ENCODE measurements at regions not wholly inside any gene's neighbourhood (a gene's known extent, or its start where the extent isn't known, plus 50 kb on each side); places are given as distances from the start of the nearest gene placed in this dataset.
"Not testable (repeated sequence)": the region's sequence is repeated elsewhere in the genome, so short reads cannot be mapped to it uniquely, and the experiment has no call there.

- no peaks in the 10 kb centered on the region for H3K4me1 ChIP-seq (ENCODE audit: low read depth)
Measured at GRCh38 chr4:126396703-126397102, 1081.9 kb downstream of the FAT4 start.

GRCh38 chr4:126404549-126404948 lies 1089.8 kb downstream of the FAT4 start:
- intact Hi-C loops (cut with DNase I, micrococcal nuclease): no loop called here
- Histone ChIP-seq H3K36me3 (ENCODE audit: low read depth) (no peaks in the 10 kb centered on the region), H3K4me1 (ENCODE audit: low read depth) (no peaks in the 10 kb centered on the region), H3K4me3 (no peak overlapping the region), H3K9me3 (peaks cover 4% of the 10 kb centered on the region)
- DNase-seq: no peak
- TF ChIP-seq CTCF (IDR thresholded peaks at IDR 0.05): no peak
- no peak for ATAC-seq

More at GRCh38 chr4:126396703-126397102, 1081.9 kb downstream of the FAT4 start:
- H3K9me3 ChIP-seq: no peaks in the 10 kb centered on the region
- no peaks in the 10 kb centered on the region for H3K36me3 ChIP-seq (ENCODE audit: low read depth)
- TF ChIP-seq CTCF (IDR thresholded peaks at IDR 0.05): no peak
- intact Hi-C loops (cut with DNase I, micrococcal nuclease): no loop called here
- no peak for ATAC-seq
- H3K4me3 ChIP-seq: no peak overlapping the region
- no peak for DNase-seq

GRCh38 chr4:126405369-126405982 lies 1090.7 kb downstream of the FAT4 start:
- Histone ChIP-seq H3K9me3 (peaks cover 4% of the 10 kb centered on the region), H3K36me3 (ENCODE audit: low read depth) (no peaks in the 10 kb centered on the region), H3K4me1 (ENCODE audit: low read depth) (no peaks in the 10 kb centered on the region), H3K4me3 (no peak overlapping the region)
- TF ChIP-seq CTCF (IDR thresholded peaks at IDR 0.05): no peak
- intact Hi-C loops (cut with DNase I, micrococcal nuclease): no loop called here
- DNase-seq (no peak), ATAC-seq (no peak)

GRCh38 chr4:126409746-126410145 lies 1095.0 kb downstream of the FAT4 start:
- DNase-seq (no peak), ATAC-seq (no peak)
- no peaks in the 10 kb centered on the region for H3K36me3 ChIP-seq (ENCODE audit: low read depth)
- no peaks in the 10 kb centered on the region for H3K4me1 ChIP-seq (ENCODE audit: low read depth)
- intact Hi-C loops (cut with DNase I, micrococcal nuclease): no loop called here
- no peak for TF ChIP-seq CTCF (IDR thresholded peaks at IDR 0.05)
- peaks cover 4% of the 10 kb centered on the region for H3K9me3 ChIP-seq
- no peak overlapping the region for H3K4me3 ChIP-seq

GRCh38 chr4:126411047-126411446 lies 1096.3 kb downstream of the FAT4 start:
- DNase-seq (no peak), ATAC-seq (no peak)
- H3K36me3 ChIP-seq (ENCODE audit: low read depth): no peaks in the 10 kb centered on the region
- TF ChIP-seq CTCF (IDR thresholded peaks at IDR 0.05): no peak
- H3K9me3 ChIP-seq: peaks cover 3% of the 10 kb centered on the region
- H3K4me3 ChIP-seq: no peak overlapping the region
- intact Hi-C loops (cut with DNase I, micrococcal nuclease): no loop called here
- H3K4me1 ChIP-seq (ENCODE audit: low read depth): no peaks in the 10 kb centered on the region

GRCh38 chr4:126412310-126412709 lies 1097.6 kb downstream of the FAT4 start:
- intact Hi-C loops (cut with DNase I, micrococcal nuclease): not testable (repeated sequence)

More at GRCh38 chr4:126412310-126412709, 1097.6 kb downstream of the FAT4 start:
- H3K36me3 ChIP-seq (ENCODE audit: low read depth); DNase-seq; ATAC-seq; H3K4me1 ChIP-seq (ENCODE audit: low read depth); H3K4me3 ChIP-seq; H3K9me3 ChIP-seq: not testable (repeated sequence)
